Stimulated activated CD8-positive, alpha-beta memory T cell treated with anti-CD3 and anti-CD28 coated beads, Interleukin-15, amount 100 ng/mL, for 24 hours (primary cell): ENCODE measurements at regions not wholly inside any gene's neighbourhood (a gene's known extent, or its start where the extent isn't known, plus 50 kb on each side); places are given as distances from the start of the nearest gene placed in this dataset.

Experiments
- DNase-seq: peaks from one replicate; pipeline ENCODE4 v3.0.0-alpha.2; 2020; ENCODE audit warnings: low read depth

GRCh38 chr1:221912230-221912629 is 170.3 kb upstream of the DUSP10 start:
- DNase-seq: no peak

- DNase-seq: no peak
Observed at GRCh38 chr1:221911714-221912113, 169.8 kb upstream of the DUSP10 start.

GRCh38 chr1:221910222-221910621 is 168.3 kb upstream of the DUSP10 start:
- DNase-seq: no peak

- no peak for DNase-seq
Observed at GRCh38 chr1:221908573-221908972, 166.7 kb upstream of the DUSP10 start.

GRCh38 chr1:221907166-221907932 is 165.5 kb upstream of the DUSP10 start:
- no peak for DNase-seq

GRCh38 chr1:221905802-221906201 is 163.9 kb upstream of the DUSP10 start:
- DNase-seq: no peak

- no peak for DNase-seq
Observed at GRCh38 chr1:221904319-221904718, 162.4 kb upstream of the DUSP10 start.

- DNase-seq: no peak
Observed at GRCh38 chr1:221903594-221903993, 161.7 kb upstream of the DUSP10 start.

GRCh38 chr1:221902961-221903360 is 161.1 kb upstream of the DUSP10 start:
- no peak for DNase-seq

GRCh38 chr1:221900678-221901077 is 158.8 kb upstream of the DUSP10 start:
- DNase-seq: no peak

GRCh38 chr1:221897321-221897721 is 155.4 kb upstream of the DUSP10 start:
- DNase-seq: no peak

- no peak for DNase-seq
Observed at GRCh38 chr1:221892301-221892830, 150.5 kb upstream of the DUSP10 start.

GRCh38 chr1:221891708-221892107 is 149.8 kb upstream of the DUSP10 start:
- no peak for DNase-seq

- DNase-seq: no peak
Observed at GRCh38 chr1:221888801-221889200, 146.9 kb upstream of the DUSP10 start.

- DNase-seq: no peak
Observed at GRCh38 chr1:221888218-221888617, 146.3 kb upstream of the DUSP10 start.

- DNase-seq: no peak
Observed at GRCh38 chr1:221887758-221888157, 145.9 kb upstream of the DUSP10 start.

- no peak for DNase-seq
Observed at GRCh38 chr1:221887415-221887746, 145.5 kb upstream of the DUSP10 start.

- no peak for DNase-seq
Observed at GRCh38 chr1:221886743-221887414, 145.0 kb upstream of the DUSP10 start.

GRCh38 chr1:221886311-221886710 is 144.4 kb upstream of the DUSP10 start:
- no peak for DNase-seq

GRCh38 chr1:221884821-221885220 is 142.9 kb upstream of the DUSP10 start:
- no peak for DNase-seq

- no peak for DNase-seq
Observed at GRCh38 chr1:221881805-221882581, 140.1 kb upstream of the DUSP10 start.

- DNase-seq: no peak
Observed at GRCh38 chr1:221880182-221880581, 138.3 kb upstream of the DUSP10 start.

GRCh38 chr1:221878134-221878533 is 136.2 kb upstream of the DUSP10 start:
- DNase-seq: no peak
